SK-N-MC (cell line): ENCODE measurements at regions not wholly inside any gene's neighbourhood (a gene's known extent, or its start where the extent isn't known, plus 50 kb on each side); places are given as distances from the start of the nearest gene placed in this dataset.

Experiments
- EZH2 ChIP-seq: fragments of 200-600 bp; sonication (generic); IDR thresholded peaks from one replicate; pipeline ENCODE4 v1.6.1; 2017; ENCODE audit warnings: antibody characterized with exemption
- POLR2AphosphoS5 ChIP-seq: IDR thresholded peaks from 2 replicates; pipeline ENCODE4 v1.6.1; 2012; ENCODE audit warnings: mild to moderate bottlenecking, low read depth, low read length, borderline replicate concordance

GRCh38 chr2:8536686-8537561, 144.9 kb upstream of the ID2 start:
- TF ChIP-seq POLR2AphosphoS5, result no peak
- TF ChIP-seq EZH2, result no peak
